ENCODE measurements at regions not wholly inside any gene's neighbourhood (a gene's known extent, or its start where the extent isn't known, plus 50 kb on each side); places are given as distances from the start of the nearest gene placed in this dataset.
"Not testable (repeated sequence)": the region's sequence is repeated elsewhere in the genome, so short reads cannot be mapped to it uniquely, and the experiment has no call there.

DNA sequence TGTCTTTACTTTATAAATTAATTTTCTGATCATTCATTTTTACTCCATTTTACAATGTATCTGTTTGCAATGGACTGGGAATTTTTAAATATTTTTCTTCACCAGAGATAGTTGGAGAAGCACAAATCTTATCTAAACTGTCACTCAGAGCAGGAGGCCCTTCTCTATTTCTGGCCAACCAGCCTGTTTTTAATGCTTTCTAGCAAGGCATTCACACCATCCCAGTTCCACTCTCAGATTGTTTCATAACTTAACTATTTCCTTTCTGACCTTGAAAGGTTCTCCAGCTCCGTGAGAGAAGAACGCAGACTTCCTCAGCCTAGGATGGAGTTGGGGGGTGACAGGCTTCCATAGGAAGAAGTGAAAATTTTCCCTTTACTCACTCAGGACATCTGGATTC, 155.8 kb downstream of the SKIDA1 start:
- Histone ChIP-seq H3K27me3 (no peaks in the 10 kb centered on the region), H3K4me1 (peaks cover 0 to 16% (median 7%) of the 10 kb centered on the region in 4 donors), H3K27ac (no peak overlapping the region), H3K4me3 (no peak overlapping the region), H3K36me3 (no peaks in the 10 kb centered on the region), H3K9me3 (no peaks in the 10 kb centered on the region)
- 68 to 70% methylated on average over 2 of the region's 2 CpGs for WGBS, 2 donors (ENCODE audit: low coverage in 1 of 2)
- no peak for DNase-seq
- in situ Hi-C loops (cut with MboI; ENCODE audit: low pct_ligation_motif_present in 1 of 4, low pct_unique_long_range_greater_than_20kb in 1 of 4, low sequenced_read_pairs in 3 of 4) (no loop called here), intact Hi-C loops (cut with DNase I; ENCODE audit: low total_unique reads) (no loop called here)
- TF ChIP-seq POLR2AphosphoS5 (IDR thresholded peaks at IDR 0.05): no peak
- TF ChIP-seq EP300 (IDR thresholded peaks at IDR 0.05; ENCODE audit: low read depth): no peak
- no peak for TF ChIP-seq POLR2A (IDR thresholded peaks at IDR 0.05)
- TF ChIP-seq, protein P1, sequence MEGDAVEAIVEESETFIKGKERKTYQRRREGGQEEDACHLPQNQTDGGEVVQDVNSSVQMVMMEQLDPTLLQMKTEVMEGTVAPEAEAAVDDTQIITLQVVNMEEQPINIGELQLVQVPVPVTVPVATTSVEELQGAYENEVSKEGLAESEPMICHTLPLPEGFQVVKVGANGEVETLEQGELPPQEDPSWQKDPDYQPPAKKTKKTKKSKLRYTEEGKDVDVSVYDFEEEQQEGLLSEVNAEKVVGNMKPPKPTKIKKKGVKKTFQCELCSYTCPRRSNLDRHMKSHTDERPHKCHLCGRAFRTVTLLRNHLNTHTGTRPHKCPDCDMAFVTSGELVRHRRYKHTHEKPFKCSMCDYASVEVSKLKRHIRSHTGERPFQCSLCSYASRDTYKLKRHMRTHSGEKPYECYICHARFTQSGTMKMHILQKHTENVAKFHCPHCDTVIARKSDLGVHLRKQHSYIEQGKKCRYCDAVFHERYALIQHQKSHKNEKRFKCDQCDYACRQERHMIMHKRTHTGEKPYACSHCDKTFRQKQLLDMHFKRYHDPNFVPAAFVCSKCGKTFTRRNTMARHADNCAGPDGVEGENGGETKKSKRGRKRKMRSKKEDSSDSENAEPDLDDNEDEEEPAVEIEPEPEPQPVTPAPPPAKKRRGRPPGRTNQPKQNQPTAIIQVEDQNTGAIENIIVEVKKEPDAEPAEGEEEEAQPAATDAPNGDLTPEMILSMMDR (IDR thresholded peaks at IDR 0.05): no peak

DNA sequence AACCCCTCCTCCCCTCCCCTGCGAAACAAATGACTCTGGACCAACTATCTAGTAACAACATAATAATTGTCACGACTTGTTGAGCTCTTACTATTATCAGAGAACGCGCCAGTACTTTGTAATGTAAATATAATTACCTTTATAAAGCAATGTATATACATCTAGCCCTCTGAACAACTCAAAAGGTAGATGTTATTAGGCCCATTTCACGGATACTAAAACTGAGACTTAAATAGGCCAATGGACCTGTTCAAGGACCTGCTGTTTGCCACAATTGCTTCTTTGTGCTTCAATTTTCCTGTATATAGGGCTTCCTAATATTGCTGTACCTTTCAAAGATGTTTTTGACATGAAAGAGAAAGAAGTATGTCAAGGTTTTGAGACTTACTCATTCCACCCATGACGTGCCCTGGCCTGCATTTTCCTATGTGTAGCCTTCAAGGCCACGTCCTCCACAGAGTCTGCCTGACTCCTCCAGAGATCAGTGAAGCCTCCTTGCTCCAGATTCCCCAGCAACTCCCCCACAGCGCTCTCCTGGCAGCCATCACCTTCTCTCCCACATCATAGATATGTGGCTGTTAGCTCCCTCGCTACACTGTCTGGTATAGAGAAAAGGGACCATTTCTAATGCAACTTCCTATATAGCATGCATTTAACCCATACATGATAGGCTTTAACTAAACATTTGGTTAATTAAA, 156.6 kb downstream of the SKIDA1 start:
- no peak for DNase-seq
- in situ Hi-C loops (cut with MboI; ENCODE audit: low pct_ligation_motif_present in 1 of 4, low pct_unique_long_range_greater_than_20kb in 1 of 4, low sequenced_read_pairs in 3 of 4) (no loop called here), intact Hi-C loops (cut with DNase I; ENCODE audit: low total_unique reads) (no loop called here)
- Histone ChIP-seq H3K4me3 (no peak overlapping the region), H3K27me3 (no peaks in the 10 kb centered on the region), H3K36me3 (no peaks in the 10 kb centered on the region), H3K4me1 (peaks cover 0 to 24% (median 11%) of the 10 kb centered on the region in 4 donors), H3K27ac (no peak overlapping the region), H3K9me3 (no peaks in the 10 kb centered on the region)
- no peak for TF ChIP-seq POLR2AphosphoS5 (IDR thresholded peaks at IDR 0.05)
- TF ChIP-seq, protein P1 (IDR thresholded peaks at IDR 0.05): no peak
- 82 to 86% methylated on average over 6 to 9 of the region's 9 CpGs for WGBS, 2 donors (ENCODE audit: low coverage in 1 of 2)

DNA sequence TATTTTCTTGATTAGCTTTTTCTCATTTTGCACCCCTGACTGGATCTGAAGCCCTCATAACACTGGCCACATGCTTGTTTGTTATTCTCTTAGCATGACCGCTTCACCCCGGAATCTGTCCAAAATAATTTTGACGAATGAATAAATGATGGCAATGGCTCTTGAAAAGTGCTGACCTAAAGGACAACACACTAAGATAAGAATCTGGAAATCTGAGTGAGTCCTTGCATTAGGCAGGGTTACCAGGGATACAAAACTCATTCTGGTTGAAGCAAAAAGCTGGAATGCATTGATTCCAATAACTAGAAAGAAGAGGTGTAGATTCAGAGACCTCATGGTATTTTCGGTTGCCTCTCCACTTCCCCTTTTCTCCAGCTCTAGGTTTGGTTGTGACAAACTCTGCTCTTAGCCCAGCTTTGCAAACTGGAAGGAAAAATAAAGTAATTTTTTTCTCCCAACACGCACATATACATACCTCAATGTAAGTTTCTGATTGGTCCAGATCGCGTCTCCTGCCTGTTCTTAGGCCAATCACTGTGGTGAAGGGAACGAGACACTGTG, 157.4 kb downstream of the SKIDA1 start:
- peaks cover 0 to 27% (median 15%) of the 10 kb centered on the region in 4 donors for H3K4me1 ChIP-seq
- no peak overlapping the region for H3K4me3 ChIP-seq
- no peak for DNase-seq
- in situ Hi-C loops (cut with MboI; ENCODE audit: low pct_ligation_motif_present in 1 of 4, low pct_unique_long_range_greater_than_20kb in 1 of 4, low sequenced_read_pairs in 3 of 4): no loop called here
- intact Hi-C loops (cut with DNase I; ENCODE audit: low total_unique reads): no loop called here
- no peaks in the 10 kb centered on the region for H3K9me3 ChIP-seq
- H3K27me3 ChIP-seq: no peaks in the 10 kb centered on the region
- no peak overlapping the region for H3K27ac ChIP-seq
- 92% methylated on average over 5 to 8 of the region's 8 CpGs for WGBS, 2 donors (ENCODE audit: low coverage in 1 of 2)
- TF ChIP-seq POLR2AphosphoS5 (IDR thresholded peaks at IDR 0.05): no peak
- no peak for TF ChIP-seq POLR2A (IDR thresholded peaks at IDR 0.05)
- TF ChIP-seq, protein P1 (IDR thresholded peaks at IDR 0.05): no peak
- TF ChIP-seq EP300 (IDR thresholded peaks at IDR 0.05; ENCODE audit: low read depth): no peak
- no peaks in the 10 kb centered on the region for H3K36me3 ChIP-seq

DNA sequence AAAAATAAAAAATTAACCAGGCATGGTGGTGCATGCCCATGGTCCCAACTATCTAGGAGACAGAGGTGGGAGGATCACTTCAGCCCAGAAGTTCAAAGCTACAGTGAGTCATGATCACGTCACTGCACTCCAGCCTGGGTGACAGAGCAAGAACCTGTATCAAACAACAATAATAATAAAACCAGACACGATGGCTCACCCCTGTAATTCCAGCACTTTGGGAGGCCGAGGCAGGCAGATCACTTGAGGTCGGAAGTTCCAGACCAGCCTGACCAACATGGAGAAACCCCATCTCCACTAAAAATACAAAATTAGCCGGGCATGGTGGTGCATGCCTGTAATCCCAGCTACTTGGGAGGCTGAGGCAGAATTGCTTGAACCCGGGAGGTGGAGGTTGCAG, 159.4 kb downstream of the SKIDA1 start:
- intact Hi-C loops (cut with DNase I; ENCODE audit: low total_unique reads); in situ Hi-C loops (cut with MboI; ENCODE audit: low pct_ligation_motif_present in 1 of 4, low pct_unique_long_range_greater_than_20kb in 1 of 4, low sequenced_read_pairs in 3 of 4); H3K4me3 ChIP-seq; H3K36me3 ChIP-seq; H3K27me3 ChIP-seq; H3K9me3 ChIP-seq; H3K27ac ChIP-seq; DNase-seq: not testable (repeated sequence)
- peaks cover 0 to 25% (median 12%) of the 10 kb centered on the region in 4 donors for H3K4me1 ChIP-seq
- 88 to 100% methylated on average over 1 to 6 of the region's 6 CpGs for WGBS, 2 donors (ENCODE audit: low coverage in 1 of 2)
